NCI-H460 (cell line): ENCODE measurements at regions not wholly inside any gene's neighbourhood (a gene's known extent, or its start where the extent isn't known, plus 50 kb on each side); places are given as distances from the start of the nearest gene placed in this dataset.
"Not testable (repeated sequence)": the region's sequence is repeated elsewhere in the genome, so short reads cannot be mapped to it uniquely, and the experiment has no call there.

Experiments used
- DNase-seq: peaks from one replicate; pipeline ENCODE4 v3.0.0-alpha.2; 2016; ENCODE audit warnings: low read depth; ENCODE audit errors: extremely low read depth

GRCh38 chr7:114364151-114364550 lies 50.5 kb upstream of the FOXP2 start:
- DNase-seq = no peak

- no peak for DNase-seq
Observed at GRCh38 chr7:114363292-114363691, 51.3 kb upstream of the FOXP2 start.

- DNase-seq = no peak
Observed at GRCh38 chr7:114358911-114359310, 55.7 kb upstream of the FOXP2 start.

GRCh38 chr7:114356133-114356532 lies 58.5 kb upstream of the FOXP2 start:
- DNase-seq = no peak

- no peak for DNase-seq
Observed at GRCh38 chr7:114354306-114354705, 60.3 kb upstream of the FOXP2 start.

GRCh38 chr7:114345494-114345893 lies 69.1 kb upstream of the FOXP2 start:
- DNase-seq = no peak

GRCh38 chr7:114343949-114344708 lies 70.5 kb upstream of the FOXP2 start:
- no peak for DNase-seq

- DNase-seq = no peak
Observed at GRCh38 chr7:114342431-114343179, 72.0 kb upstream of the FOXP2 start.

- no peak for DNase-seq
Observed at GRCh38 chr7:114341648-114342047, 73.0 kb upstream of the FOXP2 start.

GRCh38 chr7:114334989-114335388 lies 79.6 kb upstream of the FOXP2 start:
- DNase-seq = no peak

- not testable (repeated sequence) for DNase-seq
Observed at GRCh38 chr7:114329458-114329857, 85.2 kb upstream of the FOXP2 start.

- DNase-seq = no peak
Observed at GRCh38 chr7:114317450-114318098, 97.0 kb upstream of the FOXP2 start.

GRCh38 chr7:114312649-114313048 lies 102.0 kb upstream of the FOXP2 start:
- DNase-seq = no peak

- DNase-seq = no peak
Observed at GRCh38 chr7:114310345-114311110, 104.1 kb upstream of the FOXP2 start.

- DNase-seq = no peak
Observed at GRCh38 chr7:114309729-114310128, 104.9 kb upstream of the FOXP2 start.

- DNase-seq = no peak
Observed at GRCh38 chr7:114303301-114303700, 111.3 kb upstream of the FOXP2 start.

- no peak for DNase-seq
Observed at GRCh38 chr7:114302858-114303257, 111.8 kb upstream of the FOXP2 start.

GRCh38 chr7:114298011-114298410 lies 116.6 kb upstream of the FOXP2 start:
- DNase-seq = no peak

- DNase-seq = no peak
Observed at GRCh38 chr7:114297121-114297520, 117.5 kb upstream of the FOXP2 start.

- DNase-seq = no peak
Observed at GRCh38 chr7:114295522-114295921, 119.1 kb upstream of the FOXP2 start.

GRCh38 chr7:114294036-114294435 lies 120.6 kb upstream of the FOXP2 start:
- DNase-seq = no peak
